NCI-H510A (cell line): ENCODE measurements at regions not wholly inside any gene's neighbourhood (a gene's known extent, or its start where the extent isn't known, plus 50 kb on each side); places are given as distances from the start of the nearest gene placed in this dataset.
"Not testable (repeated sequence)": the region's sequence is repeated elsewhere in the genome, so short reads cannot be mapped to it uniquely, and the experiment has no call there.

ENCODE experiments used
- DNase-seq: peaks from one replicate; lab custom pipeline; 2025; lab: John Stamatoyannopoulos, UW

DNA sequence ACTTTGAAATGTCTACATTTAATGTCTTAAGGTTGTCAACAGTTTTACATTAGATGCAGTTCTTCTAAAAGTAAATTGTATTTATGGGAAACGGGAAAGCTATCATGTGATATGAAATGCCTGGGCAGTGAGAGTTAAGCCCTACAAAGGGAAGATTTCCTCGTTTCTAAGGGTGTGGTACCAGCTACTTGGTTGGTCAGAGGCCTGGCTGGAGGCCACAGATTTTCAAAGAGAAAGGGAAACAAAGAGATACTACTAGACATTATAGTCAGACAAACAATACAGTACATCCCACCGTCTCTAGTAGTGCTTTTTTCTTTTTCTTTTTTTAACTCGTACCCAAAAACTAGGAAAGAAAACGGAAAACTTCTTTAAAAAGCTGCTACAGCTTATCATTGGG lies 467.8 kb downstream of the PCDH7 start:
- no peak for DNase-seq

DNA sequence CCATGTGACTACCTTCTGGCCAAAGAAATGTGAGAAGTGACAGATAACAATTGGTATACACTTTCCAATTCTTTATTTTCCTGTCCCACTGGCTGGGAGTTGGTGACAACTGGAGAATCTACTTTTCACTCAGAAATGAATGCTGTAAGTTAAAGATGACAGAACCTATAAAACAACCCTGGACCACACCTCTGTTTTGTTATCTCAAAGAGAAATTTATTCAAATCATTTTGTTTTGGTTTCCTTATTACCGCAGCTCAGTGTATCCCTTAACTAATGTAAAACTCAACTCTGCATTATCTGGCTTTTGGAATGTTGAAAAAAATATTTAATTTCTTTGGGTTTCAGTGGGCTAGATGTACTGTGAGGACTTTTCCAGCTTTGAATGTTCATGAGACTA lies 469.8 kb downstream of the PCDH7 start:
- DNase-seq = no peak

DNA sequence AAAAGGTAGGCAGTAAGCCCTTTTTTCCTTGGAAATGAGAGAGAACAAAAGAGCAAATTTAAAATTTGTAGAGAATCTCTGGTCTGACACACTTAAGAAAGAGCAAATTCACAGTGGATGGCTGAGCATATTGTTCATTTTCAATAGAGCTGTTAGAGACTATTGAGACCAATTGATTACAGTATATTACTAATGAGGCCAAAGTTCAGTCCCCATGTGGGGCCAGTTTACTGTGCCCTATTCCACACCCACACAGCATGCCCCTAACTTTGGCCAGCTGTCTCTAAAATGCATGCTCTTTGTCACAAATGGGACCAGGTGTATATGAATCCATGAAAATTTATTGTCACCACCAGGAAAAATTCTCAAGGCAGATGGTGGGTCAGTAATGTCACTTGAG lies 470.5 kb downstream of the PCDH7 start:
- no peak for DNase-seq

DNA sequence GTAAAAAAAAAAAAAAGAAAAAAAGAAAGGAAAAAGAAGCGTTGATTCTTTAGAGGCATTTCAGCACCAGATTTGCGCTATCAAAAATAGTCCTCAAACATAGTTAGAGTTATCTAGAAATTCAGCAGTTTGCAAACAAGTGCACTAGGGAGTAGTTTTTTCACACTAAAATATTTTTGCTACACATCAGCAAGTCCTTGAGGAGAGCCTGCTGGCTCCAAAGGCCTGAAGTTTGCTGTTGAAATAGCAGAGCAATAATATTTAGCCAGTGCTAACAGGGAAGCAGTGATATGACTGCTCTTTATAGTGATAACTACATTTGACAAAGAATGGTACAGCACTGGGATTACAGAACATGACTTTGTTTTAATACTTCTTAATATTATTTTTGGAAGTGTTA lies 472.2 kb downstream of the PCDH7 start:
- DNase-seq = no peak

DNA sequence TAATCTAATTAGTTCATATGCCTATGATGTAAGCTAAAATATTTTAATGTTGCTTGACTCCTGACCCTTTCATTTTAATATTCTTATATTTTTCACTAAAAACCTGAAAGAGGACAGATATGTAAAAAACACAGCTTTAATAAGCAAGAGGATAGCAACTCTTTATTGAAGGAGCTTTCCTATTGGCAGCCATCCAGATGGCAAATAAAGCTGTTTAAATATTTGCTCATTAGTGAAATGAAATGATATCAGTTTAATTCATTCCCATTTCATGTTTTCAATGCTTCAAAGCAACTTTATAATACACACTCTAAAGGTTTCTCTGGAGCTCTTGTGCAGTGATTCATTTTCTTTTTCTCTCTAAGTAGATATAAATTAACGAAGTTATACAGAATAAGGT lies 473.4 kb downstream of the PCDH7 start:
- no peak for DNase-seq

DNA sequence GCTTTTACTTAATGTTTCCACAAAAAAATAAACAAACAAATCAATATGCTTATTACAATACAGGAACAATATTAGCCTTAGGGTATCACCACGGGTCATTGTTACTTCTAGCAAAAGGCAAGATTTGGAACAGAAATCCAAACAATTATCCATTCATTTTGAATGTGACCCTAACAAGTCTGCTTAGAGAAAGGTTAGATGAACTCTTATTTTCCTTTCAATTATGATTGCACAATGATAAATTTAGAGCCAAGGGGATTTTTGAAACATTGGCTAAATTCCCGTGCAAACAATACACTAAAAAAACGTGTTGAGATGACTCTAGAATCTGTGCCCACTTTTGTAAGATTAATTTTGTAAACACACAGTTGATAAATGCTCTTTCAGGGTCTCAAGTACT lies 474.7 kb downstream of the PCDH7 start:
- no peak for DNase-seq

DNA sequence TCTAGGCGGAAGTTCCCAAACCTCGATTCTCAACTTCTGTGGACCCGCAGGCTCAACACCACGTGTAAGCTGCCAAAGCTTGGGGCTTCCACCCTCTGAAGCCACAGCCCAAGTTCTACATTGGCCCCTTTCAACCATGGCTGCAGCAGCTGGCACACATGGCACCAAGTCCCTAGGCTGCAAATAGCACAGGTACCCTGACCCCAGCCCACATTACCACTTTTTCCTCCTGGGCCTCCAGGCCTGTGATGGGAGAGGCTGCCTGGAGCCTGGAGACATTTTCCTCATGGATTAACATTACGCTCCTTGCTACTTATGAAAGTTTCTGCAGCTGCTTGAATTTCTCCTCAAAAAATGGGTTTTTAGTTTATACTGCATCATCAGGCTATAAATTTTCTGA lies 479.5 kb downstream of the PCDH7 start:
- DNase-seq = no peak

DNA sequence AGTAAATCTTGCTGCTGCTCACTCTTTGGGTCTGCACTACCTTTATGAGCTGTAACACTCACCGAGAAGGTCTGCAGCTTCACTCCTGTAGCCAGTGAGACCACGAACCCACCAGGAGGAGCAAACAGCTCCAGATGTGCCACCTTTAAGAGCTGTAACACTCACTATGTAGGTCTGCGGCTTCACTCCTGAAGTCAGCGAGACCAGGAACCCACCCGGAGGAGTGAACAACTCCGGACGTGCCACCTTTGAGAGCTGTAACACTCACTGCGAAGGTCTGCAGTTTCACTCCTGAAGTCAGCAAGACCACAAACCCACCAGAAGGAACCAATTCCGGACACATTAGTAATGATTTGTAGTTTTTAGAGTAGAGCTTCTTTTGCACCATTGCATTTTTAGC lies 481.9 kb downstream of the PCDH7 start:
- not testable (repeated sequence) for DNase-seq

DNA sequence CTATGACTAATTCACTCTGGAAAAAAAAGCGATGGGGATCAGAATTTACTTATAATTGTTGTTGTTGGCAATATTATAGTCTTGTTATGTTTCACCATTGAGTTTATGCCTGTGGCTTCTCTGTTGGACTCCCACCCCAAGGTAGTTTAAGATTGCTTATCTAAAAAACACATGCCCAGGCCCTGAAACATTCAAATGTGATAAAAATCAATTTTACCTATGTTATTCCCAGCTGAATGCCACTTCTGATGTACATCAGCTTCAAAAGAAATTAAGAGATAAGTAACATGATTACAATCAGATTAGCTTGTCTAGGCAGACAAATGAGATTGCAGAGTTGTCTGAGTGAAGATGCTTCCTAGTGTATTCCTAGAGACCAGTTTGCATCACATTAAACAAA lies 484.7 kb downstream of the PCDH7 start:
- DNase-seq = no peak

DNA sequence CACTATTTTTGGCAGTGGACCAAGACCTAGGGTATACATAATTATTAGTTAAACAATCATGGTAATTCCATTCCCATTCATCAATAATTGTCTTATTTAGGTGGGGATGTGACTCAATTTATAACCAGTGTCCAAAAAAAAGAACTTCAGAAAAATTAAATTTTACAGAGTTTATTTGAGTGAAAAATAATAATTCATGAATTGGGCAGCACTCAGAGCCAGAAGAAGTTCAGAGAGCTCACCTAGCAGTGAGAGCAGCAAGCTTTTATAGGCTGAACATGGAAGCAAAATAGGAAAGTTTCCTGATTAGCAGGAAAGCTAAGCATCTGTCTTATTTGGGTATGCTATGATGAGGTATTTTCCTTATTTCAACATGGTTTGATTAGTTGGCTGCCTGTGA lies 500.8 kb downstream of the PCDH7 start:
- no peak for DNase-seq

DNA sequence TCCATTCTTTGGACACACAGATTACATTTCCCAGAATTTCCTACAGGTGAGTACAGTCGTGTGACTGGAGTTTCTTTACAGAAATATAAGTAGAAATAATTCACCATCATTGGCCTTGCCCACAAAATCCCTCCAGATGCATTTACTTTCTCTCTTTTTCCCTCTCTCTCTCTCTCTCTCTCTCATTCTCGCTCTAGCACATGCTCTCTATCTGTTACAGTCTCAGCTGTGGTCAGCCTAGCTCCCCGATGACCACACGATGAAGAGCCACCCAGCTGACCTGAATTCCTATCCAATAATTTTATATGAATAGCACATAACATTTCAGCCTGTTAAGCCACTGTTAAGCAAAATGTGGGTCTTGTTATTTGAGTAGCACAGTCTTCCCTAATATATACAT lies 507.9 kb downstream of the PCDH7 start:
- no peak for DNase-seq

DNA sequence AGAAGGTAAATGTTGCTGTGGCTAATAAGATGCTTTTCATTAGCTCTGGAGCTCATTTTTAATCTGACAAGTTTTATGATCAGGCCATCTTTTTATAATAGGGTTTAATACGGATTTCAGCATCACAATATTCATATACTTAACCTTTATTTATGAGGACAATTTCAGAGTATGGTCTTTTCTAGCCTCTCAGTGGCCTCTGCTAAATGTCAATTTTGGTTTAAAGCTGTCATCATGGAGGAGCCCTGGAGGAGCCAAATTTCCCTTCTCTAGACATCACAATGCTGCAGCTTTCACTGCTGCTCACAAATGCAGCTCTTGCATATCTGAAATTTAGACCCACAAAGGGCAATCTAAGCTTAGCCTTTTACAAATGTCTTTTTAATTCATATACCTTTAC lies 510.4 kb downstream of the PCDH7 start:
- no peak for DNase-seq

DNA sequence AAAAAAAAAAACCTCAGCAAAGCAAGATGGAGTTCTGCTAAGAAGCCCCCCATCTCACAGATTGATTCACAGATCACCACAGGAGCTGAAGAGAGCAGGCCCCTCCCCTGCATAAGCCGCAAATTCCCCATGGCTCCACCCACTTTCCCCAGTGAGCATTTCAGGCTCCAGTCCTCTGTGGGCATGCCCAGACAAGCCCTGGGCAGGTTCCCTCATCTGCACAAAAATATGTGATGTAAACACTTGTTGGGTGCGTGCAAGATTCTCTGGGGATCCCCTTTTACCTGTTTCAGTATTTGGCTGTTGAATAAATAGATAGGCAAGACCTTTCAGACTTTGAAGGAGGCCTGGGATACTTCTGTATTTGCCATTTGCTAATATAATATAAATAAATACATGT lies 514.3 kb downstream of the PCDH7 start:
- no peak for DNase-seq

DNA sequence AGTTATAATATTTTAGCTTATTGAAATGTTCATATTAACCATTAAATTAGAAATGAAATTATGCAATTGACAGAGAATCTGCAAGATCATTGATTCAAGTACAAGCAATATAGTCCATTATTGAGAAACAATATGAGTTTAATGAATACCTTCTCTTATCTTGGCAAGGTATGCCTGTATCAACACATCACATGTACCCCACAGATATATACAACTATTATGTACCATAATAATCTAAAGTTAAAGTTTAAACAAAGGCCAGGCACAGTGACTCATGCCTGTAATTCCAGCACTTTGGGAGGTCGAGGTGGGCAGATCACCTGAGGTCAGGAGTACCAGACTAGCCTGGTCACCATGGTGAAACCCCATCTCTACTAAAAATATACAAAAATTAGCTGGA lies 514.7 kb downstream of the PCDH7 start:
- DNase-seq = no peak

DNA sequence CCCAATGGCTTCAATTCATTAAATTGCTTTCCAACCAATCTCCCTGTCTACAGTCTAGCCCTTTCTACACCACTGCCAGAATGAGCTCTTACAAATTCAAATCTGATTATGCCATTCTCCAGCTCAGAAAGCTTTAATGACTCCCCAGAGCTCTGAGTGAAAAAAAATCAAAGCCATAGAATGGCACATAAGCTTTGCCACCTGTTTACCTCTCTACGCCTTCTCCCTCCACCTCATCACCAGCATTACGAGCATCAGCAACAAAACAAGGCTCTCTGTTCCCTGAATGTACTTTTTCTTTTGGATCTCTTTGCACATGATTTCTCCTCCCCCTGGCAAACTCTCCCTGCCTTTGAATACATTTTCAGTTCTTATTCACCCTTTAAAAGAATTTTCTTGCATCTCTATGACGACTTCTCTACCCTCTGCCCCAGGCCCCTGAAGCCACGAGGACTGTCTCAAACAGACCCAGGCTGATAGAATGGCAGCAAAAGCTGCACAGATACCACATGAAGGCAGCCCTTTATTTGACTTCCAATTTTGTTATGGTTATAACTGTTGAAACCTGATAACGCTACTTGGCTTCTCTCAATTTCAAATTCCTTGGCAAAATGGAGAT lies 516.0 kb downstream of the PCDH7 start:
- DNase-seq = no peak

DNA sequence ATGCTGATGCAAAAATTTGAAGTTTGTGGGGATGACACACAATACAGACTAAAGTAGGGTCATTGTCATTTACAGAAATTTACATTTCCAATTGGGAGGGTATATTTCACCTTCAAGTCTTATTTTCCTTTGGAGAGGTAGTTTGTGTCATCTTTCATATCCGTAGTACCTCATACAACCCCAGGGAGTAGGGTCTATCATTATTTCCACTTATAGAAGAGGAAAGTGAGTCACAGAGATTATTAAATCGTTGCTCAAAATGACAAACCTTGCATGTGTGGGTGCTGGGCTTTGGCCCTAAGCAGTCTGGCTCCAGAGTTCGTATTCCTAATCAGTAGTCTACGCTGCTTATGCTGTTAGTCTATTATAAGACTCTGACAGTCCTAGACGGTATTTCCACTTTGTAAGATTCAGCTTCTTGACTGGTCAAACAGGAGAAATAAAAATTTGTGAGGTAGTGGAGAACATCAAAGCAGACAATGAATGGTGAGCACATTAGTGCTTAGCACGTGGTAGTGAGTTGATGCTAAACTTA lies 516.5 kb downstream of the PCDH7 start:
- no peak for DNase-seq

DNA sequence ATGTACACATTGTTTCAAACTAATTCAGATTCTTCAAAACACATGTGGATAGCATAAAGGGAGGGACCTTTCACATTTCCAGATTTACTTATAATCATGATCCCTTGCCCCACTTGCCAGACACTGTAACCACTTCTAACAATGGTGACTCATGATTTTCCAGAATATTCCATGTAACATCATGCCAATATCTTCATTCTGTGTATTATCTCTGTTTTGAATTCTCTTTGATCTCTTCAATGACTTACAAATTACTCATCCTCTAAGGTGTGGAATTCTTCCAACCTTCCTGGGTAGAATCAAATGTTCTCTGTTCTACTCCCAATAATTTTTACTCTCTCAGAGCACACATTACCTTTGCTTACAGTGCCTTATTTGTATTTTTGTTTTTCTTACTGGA lies 517.1 kb downstream of the PCDH7 start:
- DNase-seq = no peak

DNA sequence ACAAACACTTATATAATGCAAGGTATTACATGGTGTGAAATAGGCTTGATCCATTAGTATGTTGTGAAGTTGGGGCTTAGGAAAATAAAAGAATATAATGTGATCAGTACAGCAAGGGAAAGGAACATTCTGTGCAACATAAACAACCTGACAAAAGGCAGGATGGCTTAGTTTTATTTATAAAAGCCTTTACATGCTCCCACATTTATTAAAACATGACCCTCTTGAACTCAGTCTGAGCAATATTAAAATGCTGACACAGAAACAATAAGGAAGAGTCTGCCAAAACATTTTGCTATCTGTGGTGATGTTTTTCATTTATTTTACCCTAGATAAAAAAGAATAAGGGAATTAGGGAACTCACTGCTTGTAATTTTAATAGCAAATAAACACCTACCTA lies 519.7 kb downstream of the PCDH7 start:
- DNase-seq = no peak

DNA sequence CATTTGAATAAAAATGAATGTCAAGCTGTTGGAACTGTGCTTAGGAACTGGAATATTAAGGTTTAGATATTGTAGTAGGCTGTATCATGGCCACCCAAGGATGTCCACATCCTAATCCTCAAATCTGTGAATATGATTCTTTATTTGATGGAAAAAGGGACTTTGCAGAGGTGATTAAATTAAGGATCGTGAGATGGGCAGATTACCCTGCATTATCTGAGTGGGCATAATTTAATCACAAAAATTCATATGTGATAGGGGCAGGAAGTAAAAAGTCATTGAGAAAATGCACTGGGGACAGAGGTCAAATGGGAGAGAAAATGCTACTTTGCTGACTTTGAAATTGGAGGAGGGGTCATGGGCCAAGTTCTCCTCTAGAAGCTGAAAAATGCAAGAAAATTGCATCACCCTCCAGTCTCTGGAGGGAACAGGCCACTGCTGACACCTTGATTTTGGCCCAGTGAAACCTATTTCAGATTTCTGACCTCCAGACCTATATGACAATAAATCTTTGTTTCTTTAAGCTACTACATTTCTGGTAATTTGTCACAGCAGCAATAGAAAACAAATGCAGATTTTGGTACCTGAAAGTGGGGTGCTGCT lies 521.4 kb downstream of the PCDH7 start:
- DNase-seq = no peak

DNA sequence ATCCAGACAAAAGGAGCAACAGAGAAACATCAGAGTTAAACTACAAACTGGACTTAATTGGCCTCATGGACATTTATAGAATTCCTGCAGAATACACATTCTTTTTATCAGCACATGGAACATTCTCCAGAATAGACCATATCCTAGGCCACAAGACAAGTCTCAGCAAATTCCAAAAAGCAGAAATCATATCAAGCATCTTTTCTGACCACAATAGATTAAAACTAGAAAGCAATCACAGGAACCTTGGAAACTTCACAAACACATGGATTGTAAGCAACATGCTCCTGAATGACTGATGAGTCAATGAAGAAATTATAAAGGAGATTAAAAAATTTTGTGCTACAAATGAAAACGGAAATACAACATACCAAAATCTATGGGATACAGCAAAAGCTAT lies 526.7 kb downstream of the PCDH7 start:
- DNase-seq = no peak

DNA sequence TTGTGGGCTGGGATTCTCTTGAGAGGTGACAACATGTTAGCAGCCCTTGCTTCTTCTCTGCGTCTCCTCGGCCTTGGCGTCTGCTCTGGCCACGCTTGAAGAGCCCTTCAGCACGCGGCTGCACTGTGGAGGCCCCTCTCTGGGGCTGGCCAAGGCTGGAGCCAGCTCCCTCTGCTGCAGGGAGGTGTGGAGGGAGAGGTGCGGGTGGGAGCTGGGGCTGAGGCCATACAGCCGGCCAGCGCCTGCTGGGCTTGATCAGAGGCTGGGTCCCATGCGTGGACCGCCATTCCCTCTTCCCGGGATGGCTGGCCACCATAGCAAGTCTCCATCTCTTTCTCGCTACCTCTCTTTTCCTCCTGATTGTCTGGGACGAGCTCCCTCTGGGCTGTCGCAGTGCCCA lies 539.0 kb downstream of the PCDH7 start:
- no peak for DNase-seq

DNA sequence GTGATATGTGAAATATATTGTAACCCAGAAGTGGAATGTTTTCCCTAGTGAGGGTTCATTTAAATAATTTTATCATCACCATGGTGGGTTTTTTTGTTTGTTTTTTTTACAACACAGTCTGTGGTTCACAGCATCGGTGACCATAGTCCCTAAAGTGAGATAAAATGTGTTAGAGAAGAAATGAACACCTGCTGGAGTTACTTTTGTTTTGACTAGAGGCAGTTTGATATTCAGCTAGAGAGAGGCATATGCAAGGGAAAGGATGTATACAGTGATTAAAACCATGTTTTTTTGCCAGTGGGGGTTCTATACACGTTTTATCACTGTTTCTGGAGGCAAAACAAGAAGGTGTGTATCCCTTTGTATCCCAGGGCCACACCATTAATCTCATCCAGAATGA lies 541.5 kb downstream of the PCDH7 start:
- DNase-seq = no peak

DNA sequence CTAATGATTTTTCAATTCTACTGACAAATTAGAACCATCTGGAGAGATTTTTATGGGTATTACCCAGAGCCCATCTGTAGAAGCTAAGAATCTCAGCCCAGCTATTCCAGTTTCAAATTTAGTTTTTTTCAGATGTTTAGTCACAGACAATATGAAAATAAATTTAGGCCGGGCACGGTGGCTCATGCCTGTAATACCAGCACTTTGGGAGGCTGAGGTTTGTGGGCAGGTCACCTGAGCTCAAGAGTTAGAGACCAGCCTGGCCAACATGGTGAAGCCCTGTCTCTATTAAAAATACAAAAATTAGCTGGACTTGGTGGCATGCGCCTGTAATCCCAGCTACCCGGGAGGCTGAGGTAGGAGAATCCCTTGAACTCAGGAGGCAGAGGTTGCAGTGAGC lies 545.9 kb downstream of the PCDH7 start:
- not testable (repeated sequence) for DNase-seq
